HG02840 (cell line): ENCODE measurements at regions not wholly inside any gene's neighbourhood (a gene's known extent, or its start where the extent isn't known, plus 50 kb on each side); places are given as distances from the start of the nearest gene placed in this dataset.
"Not testable (repeated sequence)": the region's sequence is repeated elsewhere in the genome, so short reads cannot be mapped to it uniquely, and the experiment has no call there.

ENCODE experiments used
- ATAC-seq: cut with Tn5 transposase; IDR thresholded peaks from one replicate; pipeline ENCODE4 v1.9.1; 2021; ENCODE audit warnings: mild to moderate bottlenecking, moderate library complexity, moderate number of reproducible peaks; ENCODE audit not compliant: unreplicated experiment, low FRiP score

DNA sequence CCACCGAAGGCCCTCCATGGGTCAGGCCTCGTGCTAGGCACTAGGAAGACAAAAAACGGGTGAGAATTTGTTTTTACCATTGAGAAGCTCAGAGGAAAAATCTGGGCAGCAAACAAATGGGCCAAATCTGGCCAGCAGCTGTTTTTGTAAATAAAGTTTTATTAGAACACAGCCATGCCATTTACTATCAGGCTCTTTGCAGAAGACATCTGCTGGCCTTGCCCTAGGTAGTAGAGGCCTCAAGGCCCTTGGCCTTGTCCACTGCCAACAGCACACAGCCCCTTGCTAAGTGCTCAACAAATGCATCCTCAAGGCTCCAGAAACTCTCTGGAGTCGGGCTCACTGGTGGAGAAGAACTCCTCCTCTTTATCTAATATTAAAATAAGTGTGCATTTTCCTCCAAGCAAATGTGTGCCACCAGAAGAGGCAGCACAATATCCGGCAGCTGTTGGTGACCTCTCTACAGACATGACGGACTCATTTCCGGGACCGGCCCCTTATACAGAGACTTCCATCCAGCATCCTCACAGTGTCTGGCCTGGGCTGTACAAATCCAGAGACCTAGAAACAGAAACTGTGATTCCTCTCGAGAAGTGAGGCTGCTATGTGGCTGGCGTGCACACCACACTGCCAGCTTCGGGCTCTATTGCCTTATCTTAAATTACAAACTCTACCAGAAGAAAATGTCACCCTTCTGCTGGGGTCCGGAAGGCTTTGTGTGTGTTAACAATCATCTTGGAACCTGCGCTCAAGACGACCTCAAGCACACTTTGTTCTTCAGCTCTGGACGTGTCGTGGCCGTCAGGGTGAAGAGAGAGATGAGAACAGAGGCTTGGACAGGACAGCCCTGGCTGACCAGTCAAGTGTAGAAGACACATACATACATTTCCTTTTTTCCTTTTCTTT lies 203.9 kb downstream of the TOMM20 start:
- no peak for ATAC-seq

DNA sequence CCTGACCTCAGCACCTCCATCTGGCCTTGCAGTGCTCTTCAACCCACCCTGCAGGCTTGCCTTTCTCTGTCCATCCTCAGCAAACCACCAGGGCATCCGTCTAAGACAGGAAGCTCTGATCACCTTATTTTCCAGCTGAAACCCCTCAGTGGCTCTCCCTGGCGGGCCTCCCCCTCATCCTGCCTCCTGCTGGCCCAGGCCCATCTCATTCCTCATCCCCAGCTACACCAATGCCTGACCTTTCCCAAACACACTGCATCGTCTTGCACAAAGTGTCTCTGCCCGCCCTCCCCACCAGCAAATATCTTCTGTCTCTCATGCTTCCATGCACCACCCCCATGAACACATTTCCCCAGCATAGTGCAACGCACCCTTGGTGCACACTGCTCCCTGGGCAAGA lies 205.0 kb downstream of the TOMM20 start:
- no peak for ATAC-seq

DNA sequence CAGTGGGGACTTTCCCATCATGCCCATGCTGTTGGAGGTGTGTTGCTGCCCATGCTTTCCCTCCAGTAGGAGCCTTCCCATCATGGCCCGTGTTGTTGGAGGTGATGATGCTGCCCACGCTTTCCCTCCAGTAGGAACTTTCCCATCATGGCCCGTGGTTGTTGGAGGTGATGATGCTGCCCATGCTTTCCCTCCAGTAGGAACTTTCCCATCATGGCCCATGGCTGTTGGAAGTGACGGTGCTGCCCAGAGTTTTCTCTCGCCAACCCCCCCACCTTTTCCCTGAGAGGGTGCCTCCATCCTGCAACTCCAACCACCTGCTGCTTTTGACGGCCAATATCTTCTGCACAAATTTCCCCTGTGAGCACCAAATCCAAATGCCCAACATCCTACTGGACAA lies 205.7 kb downstream of the TOMM20 start:
- no peak for ATAC-seq

DNA sequence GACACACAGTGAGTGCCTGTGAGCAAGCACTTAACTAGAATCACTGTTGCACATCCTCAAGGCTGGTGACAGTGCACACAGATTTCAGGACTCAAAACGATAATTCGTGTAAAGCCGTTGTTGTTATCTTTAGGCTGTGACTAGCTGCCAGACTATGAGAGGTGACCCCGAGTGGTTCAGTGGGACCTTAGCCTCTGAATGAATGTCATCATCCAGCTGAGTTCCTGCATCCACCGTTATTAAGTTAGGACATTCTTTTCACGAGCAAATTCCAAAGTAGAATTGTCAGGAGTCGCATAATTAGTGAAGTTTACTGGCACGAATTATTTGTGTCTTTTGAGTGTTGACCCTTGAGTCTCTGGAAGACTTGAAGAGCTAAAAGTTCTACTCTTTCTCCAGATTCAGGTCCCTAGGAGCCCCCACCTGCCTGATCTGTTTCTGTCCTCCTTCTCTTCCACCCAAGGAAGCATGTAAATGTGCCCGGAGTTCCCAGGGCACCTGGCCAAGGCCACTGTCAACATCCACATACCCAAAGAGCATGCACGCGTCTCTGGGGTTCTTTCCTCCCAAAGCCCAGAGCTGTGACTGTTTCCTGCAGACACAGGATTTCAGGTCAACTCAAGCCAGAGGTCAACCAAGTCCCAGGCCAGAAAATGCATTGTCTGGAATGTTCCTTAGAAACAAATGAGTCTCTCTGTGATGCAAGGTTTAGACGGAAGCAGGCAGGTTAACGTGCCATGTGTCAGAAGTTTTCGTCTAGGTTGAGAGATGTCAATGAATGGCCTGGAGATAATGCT lies 207.2 kb downstream of the TOMM20 start:
- no peak for ATAC-seq

DNA sequence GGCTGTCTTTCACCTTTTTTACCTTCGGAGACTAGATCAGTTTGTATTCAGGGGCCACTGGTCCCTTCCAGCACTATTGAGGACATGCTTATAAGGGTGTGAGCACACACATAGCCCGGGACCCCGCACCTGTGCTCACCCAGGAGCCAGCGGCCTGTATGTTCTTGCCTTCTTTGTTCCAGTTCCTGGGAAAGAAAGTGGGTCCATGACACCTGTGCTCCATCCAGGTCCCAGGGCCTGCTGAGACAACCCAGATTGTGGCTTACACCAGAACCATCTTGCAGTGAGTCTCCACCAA lies 207.8 kb downstream of the TOMM20 start:
- ATAC-seq, result no peak

DNA sequence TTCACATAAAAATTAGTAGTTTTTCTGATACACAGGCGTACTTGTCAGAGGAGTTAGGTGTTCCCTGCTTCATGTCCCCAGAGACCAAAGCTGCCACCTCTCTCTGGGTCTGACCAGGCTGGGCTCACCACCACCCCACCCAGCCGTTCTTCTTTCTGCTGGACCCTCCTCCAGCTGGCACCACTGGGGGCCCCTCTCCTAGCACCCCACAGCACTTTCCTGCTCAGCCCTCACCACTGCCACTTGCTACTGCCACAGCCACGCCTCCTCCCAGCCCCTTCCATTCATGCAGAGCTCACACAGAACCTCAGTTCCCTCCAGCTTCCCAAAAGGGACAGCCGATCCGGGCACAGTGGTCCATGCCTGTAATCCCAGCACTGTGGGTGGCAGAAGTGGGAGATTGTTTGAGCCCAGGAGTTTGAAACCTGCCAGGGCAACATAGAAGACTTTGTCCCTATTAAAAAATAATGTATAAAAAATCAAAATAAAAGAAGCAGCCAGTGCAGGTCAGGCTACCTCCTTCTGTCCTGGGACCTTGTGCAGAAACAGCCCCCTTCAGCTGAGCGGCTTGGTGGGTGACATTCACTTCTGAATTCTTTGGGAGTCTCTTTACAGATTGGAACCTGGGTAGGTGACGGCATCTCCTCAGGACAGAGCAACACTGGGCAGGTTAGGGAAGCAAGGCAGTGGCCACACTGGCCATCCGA lies 208.3 kb downstream of the TOMM20 start:
- no peak for ATAC-seq

DNA sequence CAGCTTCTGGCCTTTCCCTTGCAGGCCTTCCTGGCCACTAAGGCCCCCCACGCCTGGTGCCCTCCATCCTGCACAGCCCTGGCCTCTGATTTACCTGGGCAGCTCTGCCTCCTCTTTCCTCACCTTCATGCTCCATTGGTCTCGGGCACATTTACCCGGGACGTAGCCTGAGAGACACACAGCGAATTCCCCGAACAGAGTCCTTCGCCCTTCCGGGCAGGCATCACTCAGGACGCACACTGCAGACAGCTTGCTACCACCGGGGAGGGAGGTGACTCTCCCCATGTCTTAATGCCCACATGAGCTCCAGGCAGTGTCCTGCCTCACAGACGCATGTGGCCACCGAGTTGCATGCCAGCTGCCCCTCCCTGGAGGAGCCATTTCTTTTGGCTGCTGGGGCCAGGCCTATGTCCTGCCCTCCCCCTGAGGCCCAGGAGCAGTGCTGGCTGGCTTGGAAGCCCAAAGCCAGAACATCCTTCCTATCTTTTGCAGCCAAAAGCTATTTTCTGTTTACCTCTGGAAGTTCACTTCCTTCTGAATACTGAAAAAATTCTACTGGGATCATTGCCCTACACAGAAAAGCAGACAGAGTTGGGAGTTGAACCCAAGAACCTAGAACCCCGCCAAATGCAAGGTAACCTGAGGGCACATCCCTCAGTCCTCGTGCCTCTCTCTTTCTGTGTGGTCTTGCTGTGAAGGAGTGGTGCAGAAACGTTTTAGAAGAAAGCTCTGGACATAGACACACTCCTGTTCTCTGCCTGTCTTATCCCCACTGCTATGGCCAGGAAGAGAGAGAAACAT lies 209.5 kb downstream of the TOMM20 start:
- no peak for ATAC-seq

DNA sequence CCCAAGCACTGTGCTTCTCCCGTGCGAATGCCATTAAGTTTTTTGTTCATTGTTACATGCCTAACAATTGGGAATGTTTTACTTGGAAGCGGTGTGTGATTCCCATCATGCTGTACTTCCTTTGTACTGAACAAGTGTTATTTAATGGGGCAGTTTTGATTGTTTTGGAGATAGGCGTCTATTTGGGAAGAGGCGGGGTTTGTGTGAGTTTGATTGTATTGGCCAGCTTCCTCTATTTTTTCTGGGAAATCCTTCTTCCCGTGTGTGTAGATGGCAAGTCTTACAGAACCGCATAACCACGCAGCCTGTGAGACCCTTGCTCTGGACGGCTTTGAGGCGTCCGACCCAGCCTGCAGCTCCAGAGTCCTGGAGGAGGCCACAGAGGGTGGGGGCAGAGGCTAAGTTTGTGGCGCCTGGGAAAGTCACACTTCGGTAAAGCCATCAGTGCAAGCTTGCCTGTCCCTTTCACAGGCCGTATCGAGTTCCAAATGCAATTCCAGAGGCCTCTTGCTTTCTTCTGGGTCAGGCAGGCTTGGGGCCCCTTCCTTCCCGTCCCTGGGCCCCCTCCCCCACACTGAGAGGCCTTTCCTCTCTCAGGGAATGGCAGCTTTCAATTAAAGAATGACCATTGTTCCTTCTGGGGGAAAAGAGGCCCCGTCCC lies 210.3 kb downstream of the TOMM20 start:
- no peak for ATAC-seq

DNA sequence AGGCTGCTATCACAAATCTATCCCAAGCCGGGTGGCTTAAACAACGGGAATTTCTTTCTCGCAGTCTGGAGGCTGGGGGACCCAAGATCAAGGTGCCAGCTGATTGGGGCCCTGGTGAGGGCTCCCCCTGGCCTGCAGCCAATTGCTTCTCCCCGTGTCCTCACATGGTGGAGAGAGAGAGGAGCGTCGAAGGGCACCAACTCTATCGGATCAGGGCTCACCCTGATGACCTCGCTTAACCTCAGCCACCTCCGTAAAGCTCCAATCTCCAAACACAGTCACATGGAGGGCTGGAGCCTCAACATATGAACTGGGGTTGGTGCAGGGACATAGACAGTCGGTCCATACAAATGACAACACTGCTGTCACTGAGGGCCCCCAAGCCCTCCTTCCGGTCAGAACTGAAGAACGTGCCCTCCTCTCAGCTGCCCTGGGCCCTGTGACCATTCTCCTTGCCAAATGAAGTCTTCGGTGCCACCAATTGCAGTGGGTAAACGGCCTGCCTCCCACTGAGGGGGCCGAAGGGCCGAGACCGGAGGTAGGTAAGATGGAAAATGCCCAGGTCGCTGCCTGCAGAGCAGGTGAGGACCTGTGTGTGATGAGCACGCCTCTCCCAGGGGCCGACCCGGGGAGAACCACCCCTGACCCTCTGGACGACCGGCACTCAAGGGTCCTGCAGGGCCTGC lies 211.0 kb downstream of the TOMM20 start:
- no peak for ATAC-seq

DNA sequence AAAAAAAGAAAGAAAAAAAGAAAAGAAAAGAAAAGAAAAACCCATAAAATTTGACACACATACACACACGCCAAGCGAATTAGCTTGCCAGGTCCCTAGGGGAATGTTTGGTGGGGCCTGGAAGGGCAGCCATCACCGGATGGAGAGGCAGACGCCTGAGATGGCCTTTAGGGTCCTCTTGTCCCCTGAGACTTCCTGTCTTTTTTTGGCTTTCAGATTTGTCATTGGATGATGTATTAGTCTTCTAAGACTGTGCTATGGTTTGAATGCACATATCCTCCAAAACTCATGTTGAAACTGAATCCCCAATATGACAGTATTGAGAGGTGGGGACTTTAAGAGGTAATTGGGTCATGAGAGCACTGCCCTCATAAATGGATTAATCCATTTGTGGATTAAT lies 211.8 kb downstream of the TOMM20 start:
- ATAC-seq, result no peak

DNA sequence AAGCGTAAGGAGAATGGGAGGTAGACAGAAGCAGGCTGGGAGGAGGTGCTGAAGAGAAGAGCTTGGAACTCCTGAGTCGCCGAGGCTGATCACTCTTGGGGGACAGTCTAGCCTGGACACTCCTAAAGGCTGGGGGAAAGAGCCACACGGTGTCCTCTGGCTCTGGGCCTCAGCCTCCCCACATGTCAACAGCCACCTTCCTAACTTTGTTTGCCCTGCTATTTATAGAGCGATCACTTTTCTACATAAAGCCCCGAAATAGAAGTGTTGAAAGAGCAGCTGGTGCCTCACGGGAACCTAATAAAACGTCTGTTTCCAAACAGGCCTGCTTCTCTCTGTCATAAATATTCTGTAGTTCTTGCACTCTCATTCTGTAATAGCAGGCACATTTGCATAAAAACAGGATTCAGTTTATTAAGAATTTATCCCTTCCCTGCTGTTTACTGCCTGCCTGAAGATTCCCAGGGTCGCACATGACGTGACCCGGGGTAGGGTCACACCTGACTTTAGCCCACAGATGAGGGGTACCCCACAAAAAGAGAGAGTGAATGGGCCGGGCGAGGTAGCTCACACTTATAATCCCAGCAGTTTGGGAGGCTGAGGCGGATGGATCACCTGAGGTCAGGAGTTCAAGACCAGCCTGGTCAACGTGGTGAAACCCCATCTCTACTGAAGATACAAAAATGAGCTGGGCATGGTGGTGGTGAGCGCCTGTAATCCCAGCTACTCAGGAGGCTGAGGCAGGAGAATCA lies 212.5 kb downstream of the TOMM20 start:
- no peak for ATAC-seq

DNA sequence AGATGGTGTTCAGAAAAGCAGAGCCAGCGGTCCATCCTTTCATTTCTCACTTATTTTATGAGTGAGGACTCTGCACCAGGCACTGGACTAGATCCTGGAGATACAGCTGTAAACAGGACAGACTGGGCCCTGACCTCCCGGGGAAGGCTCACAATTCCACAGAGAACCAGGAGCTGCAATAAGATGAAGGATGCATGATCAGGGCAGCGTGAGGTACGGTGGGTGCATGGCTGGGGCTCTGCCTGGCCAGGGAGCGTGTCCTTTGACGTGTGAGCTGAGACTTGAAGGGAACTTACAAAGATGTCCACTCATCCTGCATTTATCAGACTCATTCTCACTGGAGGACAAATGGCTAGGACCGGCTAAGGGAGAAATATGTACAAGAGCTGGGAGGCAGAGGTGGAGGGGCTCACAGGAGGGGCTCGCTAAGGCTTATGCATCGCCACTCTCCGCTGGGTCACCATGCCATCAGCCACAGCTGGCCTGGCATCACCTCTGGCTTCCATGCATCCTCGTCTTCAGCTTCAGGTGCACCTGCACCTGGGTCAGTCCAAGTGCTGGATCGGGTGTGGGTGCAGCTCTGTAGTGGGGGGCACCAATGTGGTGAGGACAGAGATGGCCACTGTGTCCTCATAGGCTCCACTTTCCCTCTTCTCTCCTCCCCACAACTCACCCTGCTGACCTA lies 213.9 kb downstream of the TOMM20 start:
- ATAC-seq, result no peak

DNA sequence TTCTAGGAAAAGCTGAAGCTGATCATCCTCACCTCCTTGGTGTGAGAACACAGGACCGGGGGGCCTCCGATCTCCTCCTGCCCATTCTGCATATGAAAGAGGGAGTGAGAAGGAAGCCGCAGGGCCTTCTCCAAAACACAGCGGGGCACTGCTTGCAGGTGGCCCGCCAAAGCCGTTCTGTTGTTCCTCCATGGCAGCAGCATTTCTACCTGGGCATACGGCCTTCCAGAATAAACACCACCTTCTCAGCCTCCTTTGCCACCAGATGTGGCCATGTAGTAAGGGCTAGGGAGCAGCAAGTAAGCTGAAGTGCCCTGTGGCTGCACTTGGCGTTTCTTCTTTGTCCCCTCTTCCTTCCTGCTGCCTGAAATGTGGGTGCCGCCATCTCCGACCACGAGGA lies 214.9 kb downstream of the TOMM20 start:
- no peak for ATAC-seq

DNA sequence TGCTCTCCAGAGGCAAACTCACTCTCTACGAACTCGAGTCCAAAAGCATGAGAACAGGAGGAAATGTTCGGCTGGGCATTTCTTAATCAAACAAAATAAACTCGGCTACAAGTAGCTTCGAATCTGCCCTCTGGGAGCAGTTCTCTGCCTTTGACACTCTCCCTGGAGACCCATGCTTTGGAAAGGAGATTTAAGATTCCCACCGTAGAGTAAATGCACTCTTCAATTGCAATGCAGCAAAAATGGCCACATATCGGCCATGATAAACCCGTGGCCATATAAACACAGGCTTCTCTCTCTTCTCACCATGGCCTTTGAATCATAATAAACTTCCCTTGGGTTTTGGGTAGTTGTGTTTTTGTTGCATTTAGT lies 215.4 kb downstream of the TOMM20 start:
- no peak for ATAC-seq

DNA sequence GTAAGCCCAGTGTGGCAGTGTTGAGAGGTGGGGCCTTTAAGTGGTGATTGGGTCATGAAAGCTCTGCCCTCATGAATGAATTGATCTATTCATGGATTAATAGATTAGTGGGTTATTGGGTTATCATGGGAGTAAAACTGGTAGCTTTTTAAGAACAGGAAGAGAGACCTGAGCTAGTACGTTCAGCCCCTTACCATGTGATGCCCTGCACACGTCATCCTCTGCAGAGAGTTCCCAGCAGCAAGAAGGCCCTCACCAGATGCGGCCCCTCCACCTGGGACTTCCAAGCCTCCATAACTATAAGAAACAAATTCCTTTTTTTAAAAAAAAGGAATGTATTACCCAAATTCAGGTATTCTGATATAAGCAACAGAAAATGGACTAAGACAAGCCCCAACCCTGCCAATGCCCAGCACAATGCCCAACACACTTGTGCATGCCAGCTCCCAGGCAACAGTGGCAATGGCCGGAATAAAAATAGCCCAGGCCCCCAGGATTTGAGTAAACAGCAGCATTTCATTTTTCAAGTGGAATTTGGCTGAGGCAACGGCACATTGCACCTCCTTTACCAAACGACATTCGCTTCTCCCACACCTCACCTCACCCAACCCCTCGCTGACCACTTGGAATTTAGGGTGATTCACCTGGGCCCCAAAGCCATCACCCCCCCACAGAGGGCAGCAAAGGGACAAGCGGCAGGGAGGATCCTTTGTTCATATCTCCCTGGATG lies 215.9 kb downstream of the TOMM20 start:
- no peak for ATAC-seq

DNA sequence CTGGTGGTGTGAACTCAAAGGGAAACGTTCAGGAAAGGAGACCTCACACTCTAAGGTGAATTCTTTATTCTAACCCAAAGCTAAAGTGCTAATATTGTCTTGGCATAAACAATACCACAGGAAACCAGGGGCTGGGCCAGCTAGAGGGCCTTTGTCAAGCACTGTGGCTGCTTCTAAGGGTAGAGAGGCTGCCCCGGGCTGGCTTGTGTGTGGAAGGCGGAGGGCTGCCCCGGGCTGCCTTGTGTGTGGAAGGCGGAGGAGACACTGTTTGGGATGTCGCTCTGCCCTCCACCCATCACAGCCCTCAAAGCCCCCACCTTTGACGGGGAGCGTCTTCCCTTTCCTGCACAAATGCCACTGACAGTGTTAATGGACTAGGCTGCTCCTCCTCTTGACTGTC lies 216.8 kb downstream of the TOMM20 start:
- no peak for ATAC-seq

DNA sequence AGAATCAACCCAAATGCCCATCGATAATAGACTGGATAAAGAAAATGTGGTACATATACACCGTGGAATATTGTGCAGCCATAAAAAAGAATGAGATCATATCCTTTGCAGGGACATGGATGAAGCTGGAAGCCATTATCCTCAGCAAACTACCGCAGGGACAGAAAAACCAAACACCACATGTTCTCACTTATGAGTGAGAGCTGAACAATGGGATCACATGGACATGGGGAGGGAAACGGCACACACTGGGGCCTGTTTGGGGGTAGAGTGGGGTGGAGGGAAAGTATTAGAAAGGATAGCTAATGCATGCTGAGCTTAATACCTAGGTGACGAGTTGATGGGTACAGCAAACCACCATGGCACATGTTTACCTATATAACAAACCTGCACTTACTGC lies 217.5 kb downstream of the TOMM20 start:
- ATAC-seq, result not testable (repeated sequence)

DNA sequence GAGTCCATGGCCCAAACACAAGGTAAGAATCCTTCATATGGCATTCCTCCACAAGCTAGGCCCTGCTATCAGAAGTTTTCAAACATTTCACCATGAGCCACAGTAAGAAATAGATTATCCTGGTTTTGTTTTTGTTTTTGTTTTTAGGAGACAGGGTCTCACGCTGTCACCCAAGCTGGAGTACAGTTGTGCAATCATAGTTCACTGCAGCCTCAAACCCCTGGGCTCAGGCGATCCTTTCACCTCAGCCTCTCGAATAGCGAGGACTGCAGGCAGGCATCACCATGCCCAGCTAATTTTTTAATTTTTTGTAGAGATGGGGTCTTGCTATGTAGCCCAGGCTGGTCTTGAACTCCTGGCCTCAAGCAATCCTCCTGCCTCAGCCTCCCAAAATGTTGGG lies 218.8 kb downstream of the TOMM20 start:
- no peak for ATAC-seq
